K562 (cell line): ENCODE measurements at regions not wholly inside any gene's neighbourhood (a gene's known extent, or its start where the extent isn't known, plus 50 kb on each side); places are given as distances from the start of the nearest gene placed in this dataset.

Experiments
- ATAC-seq: fragments of 200-7000 bp; cut with Tn5 transposase; 3 replicates; pipeline ENCODE4 v1.9.1; 2020; ENCODE audit warnings: moderate library complexity
- BruUV-seq: library from RNA; stranded (reverse); fragments of 400-500 nt; replicated peaks from 2 replicates; lab custom pipeline; 2021; lab: Mats Ljungman, UMichigan
- CTCF ChIA-PET: fragments of 300-600 bp; formaldehyde crosslinking; extraction: SDS; loops from one replicate; lab custom pipeline; 2021; ENCODE audit warnings: low intra/inter-chr PET ratio; lab: Yijun Ruan, JAX
- POLR2A ChIA-PET: fragments of 300-600, 350-650 bp; sonication (Branson Sonifier 250); formaldehyde crosslinking; extraction: SDS; loops from one replicate; lab custom pipeline; 2021; ENCODE audit warnings: antibody characterized with exemption, inconsistent platforms; lab: Yijun Ruan, JAX
- DNase-seq, 4 experiments: peaks; one replicate each; pipeline versions ENCODE4 v3.0.0 to v3.0.0-alpha.2; 2011 to 2018; ENCODE audit warnings: low spot score in 3 of 4, mixed read lengths in 3 of 4; ENCODE audit errors: extremely low read depth in 1 of 4
- FAIRE-seq: peaks from 2 replicates; lab custom pipeline; 2011; peaks lifted over from hg19 to GRCh38; lab: Jason Lieb, UNC
- H2AFZ ChIP-seq: 2 replicates; pipeline ENCODE4 v1.6.0; 2011; ENCODE audit warnings: low read depth, low read length, control low read depth, inconsistent platforms
- H3K27ac ChIP-seq: fragments of 200-600 bp; 3 replicates; pipeline ENCODE4 v1.8.0; 2011; ENCODE audit warnings: low read depth, mild to moderate bottlenecking, control low read depth, inconsistent platforms, low read length, moderate library complexity, mixed read lengths; ENCODE audit errors: extremely low read depth
- H3K27me3 ChIP-seq, 2 experiments: fragments of 300-600 bp in 1 of 2; 2 replicates in 1 of 2; 3 replicates in 1 of 2; pipeline versions ENCODE4 v1.6.0 to v1.8.0; 2011; ENCODE audit warnings: inconsistent platforms in 2 of 2, low read length in 2 of 2, mild to moderate bottlenecking in 1 of 2, mixed read lengths in 1 of 2, moderate library complexity in 1 of 2; ENCODE audit not compliant: control insufficient read depth in 2 of 2, insufficient read depth in 2 of 2
- H3K36me3 ChIP-seq: fragments of 300-600 bp; 3 replicates; pipeline ENCODE4 v1.8.0; 2011; ENCODE audit warnings: mild to moderate bottlenecking, low read length, inconsistent platforms; ENCODE audit not compliant: control insufficient read depth, insufficient read depth
- H3K4me1 ChIP-seq, 2 experiments: fragments of 200-600 bp in 1 of 2; replicated peaks in 1 of 2; 2 replicates in 1 of 2; 3 replicates in 1 of 2; pipeline versions ENCODE4 v1.5.1 to v1.8.0; 2011; ENCODE audit warnings: inconsistent platforms in 2 of 2, low read length in 2 of 2, mild to moderate bottlenecking in 1 of 2, mixed read lengths in 1 of 2, moderate library complexity in 1 of 2; ENCODE audit not compliant: control insufficient read depth in 2 of 2, insufficient read depth in 2 of 2
- H3K4me2 ChIP-seq: 2 replicates; pipeline ENCODE4 v1.6.1; 2011; ENCODE audit warnings: low read length, control low read depth, inconsistent platforms, mixed read lengths; ENCODE audit not compliant: insufficient read depth
- H3K4me3 ChIP-seq: fragments of 200-600 bp; sonication (generic), shearing (Covaris generic); 2 replicates; pipeline ENCODE4 v1.5.1; 2016; ENCODE audit warnings: control low read depth, inconsistent platforms
- H3K79me2 ChIP-seq: fragments of 200-600 bp; 3 replicates; pipeline ENCODE4 v1.8.0; 2011; ENCODE audit warnings: low read length, inconsistent platforms; ENCODE audit not compliant: control insufficient read depth, insufficient read depth
- H3K9ac ChIP-seq, 2 experiments: 2 replicates each; pipeline versions ENCODE4 v1.6.0 to v1.6.1; 2011; ENCODE audit warnings: low read depth in 2 of 2, low read length in 2 of 2, control low read depth in 1 of 2, inconsistent platforms in 1 of 2, mild to moderate bottlenecking in 1 of 2, mixed read lengths in 1 of 2; ENCODE audit not compliant: insufficient read depth in 1 of 2
- H3K9me1 ChIP-seq: one replicate; pipeline ENCODE4 v1.6.0; 2011; ENCODE audit warnings: inconsistent platforms, mild to moderate bottlenecking, low read length, moderate library complexity; ENCODE audit not compliant: control insufficient read depth, insufficient read depth
- H3K9me3 ChIP-seq: replicated peaks from 2 replicates; pipeline ENCODE4 v1.5.1; 2011; ENCODE audit warnings: low read depth, low read length, inconsistent platforms; ENCODE audit not compliant: control insufficient read depth, insufficient read depth
- H4K20me1 ChIP-seq: replicated peaks from 2 replicates; pipeline ENCODE4 v1.6.1; 2011; ENCODE audit warnings: low read length, inconsistent platforms, mixed read lengths; ENCODE audit not compliant: control insufficient read depth, insufficient read depth
- BACH1 ChIP-seq: fragments of 200-800 bp; sonication (Bioruptor generic); IDR thresholded peaks from 2 replicates; pipeline ENCODE4 v1.6.1; 2016; ENCODE audit warnings: missing genetic modification characterization, missing compliant biosample characterization
- BCL6 ChIP-seq: fragments of 250-450 bp; sonication (Bioruptor Pico); IDR thresholded peaks from 2 replicates; pipeline ENCODE4 v1.4.0; 2020
- CSDE1 ChIP-seq, 2 experiments: fragments of 450-650 bp; IDR thresholded peaks; 2 replicates each; pipeline ENCODE4 v1.6.1; 2016; ENCODE audit warnings: mild to moderate bottlenecking in 1 of 2
- CTBP1 ChIP-seq: fragments of 450-650 bp; IDR thresholded peaks from 2 replicates; pipeline ENCODE4 v1.6.1; 2016; ENCODE audit warnings: borderline replicate concordance
- ETV1 ChIP-seq: fragments of 450-650 bp; conservative IDR thresholded peaks from 2 replicates; pipeline ENCODE4 v1.6.1; 2016; ENCODE audit warnings: missing genetic modification characterization, control low read depth, low read depth, missing compliant biosample characterization
- KLF1 ChIP-seq: fragments of 450-650 bp; IDR thresholded peaks from 2 replicates; pipeline ENCODE4 v1.6.1; 2016; ENCODE audit warnings: missing genetic modification characterization, missing compliant biosample characterization
- MEF2D ChIP-seq: conservative IDR thresholded peaks from 2 replicates; pipeline ENCODE4 v1.6.1; 2016; ENCODE audit warnings: low read depth, missing genetic modification characterization, missing compliant biosample characterization
- MTA1 ChIP-seq: fragments of 450-650 bp; IDR thresholded peaks from 2 replicates; pipeline ENCODE4 v1.6.1; 2017; ENCODE audit warnings: borderline replicate concordance
- PHF21A ChIP-seq: fragments of 450-650 bp; IDR thresholded peaks from 2 replicates; pipeline ENCODE4 v1.6.1; 2017; ENCODE audit warnings: low read depth, borderline replicate concordance
- TFAM ChIP-seq: fragments of 250-450 bp; sonication (Bioruptor Pico); conservative IDR thresholded peaks from 2 replicates; pipeline ENCODE4 v1.5.0; 2021; ENCODE audit warnings: mild to moderate bottlenecking, moderate library complexity
- XRCC4 ChIP-seq: IDR thresholded peaks from one replicate; pipeline ENCODE4 v1.6.1; 2011; ENCODE audit not compliant: insufficient read depth, insufficient read length; ENCODE audit errors: extremely low read depth
- ZC3H4 ChIP-seq: sonication (generic); formaldehyde crosslinking; IDR thresholded peaks from 2 replicates; pipeline ENCODE4 v1.9.0; 2021; ENCODE audit warnings: missing genetic modification reagents, borderline replicate concordance
- ZNF586 ChIP-seq: fragments of 450-650 bp; formaldehyde crosslinking; conservative IDR thresholded peaks from 2 replicates; pipeline ENCODE4 v1.4.0; 2020; ENCODE audit warnings: mild to moderate bottlenecking, moderate library complexity
- WGBS: fragments of 100-300 bp; shearing (Covaris generic); methylation state at CpG from one replicate; pipeline ENCODE4 v1.1.6; 2016; ENCODE audit warnings: low coverage, mixed read lengths; ENCODE audit not compliant: insufficient coverage; ENCODE audit errors: missing lambda C conversion rate; 5-methylcytosine and 5-hydroxymethylcytosine counted together
- in situ Hi-C: fragments of 300-500 bp; cut with MboI; formaldehyde crosslinking; loops from 4 replicates; pipeline ENCODE4 v1.15.0; 2018; ENCODE audit warnings: inconsistent platforms, mixed read lengths
- intact Hi-C: fragments of 100-400 bp; cut with micrococcal nuclease; formaldehyde crosslinking; loops from 2 replicates; pipeline ENCODE4 v1.14.2; 2022

DNA sequence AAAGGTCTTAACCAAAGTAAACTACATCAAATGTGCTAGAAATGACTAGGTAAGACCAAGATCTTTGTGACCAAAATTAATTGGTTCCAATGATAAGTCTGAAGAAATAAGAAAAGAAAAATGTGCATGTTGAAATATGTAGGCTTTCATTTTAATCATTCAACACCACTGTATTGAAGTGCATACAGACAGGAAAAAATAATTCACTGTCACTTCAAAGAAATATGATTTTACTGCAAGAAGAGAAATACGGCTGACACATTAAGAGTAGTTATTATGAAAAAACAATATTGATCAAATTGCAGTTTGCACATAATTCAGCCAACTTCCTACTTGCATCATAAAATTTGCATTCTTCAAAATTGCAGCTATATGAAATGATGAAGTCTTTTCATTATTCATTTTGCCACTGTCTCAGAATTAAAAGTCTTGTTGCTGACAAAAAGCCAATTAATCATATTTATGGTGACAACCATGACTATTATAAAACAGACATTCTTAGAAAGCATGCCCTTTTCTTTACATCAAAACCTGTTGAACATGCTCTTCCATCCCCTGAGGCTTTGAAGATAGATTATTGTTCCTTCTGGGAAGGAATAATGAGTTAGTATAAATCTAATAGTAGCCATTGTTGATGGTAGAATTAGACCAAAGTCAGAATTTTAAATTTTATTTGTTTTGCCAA is 405.9 kb upstream of the MAD2L1 start:
- FAIRE-seq (no peak), ATAC-seq (no peak), DNase-seq (no peak)
- Histone ChIP-seq H3K9me1 (no peaks in the 10 kb centered on the region), H2AFZ (no peak overlapping the region), H3K27ac (no peak overlapping the region), H3K27me3 (no peaks in the 10 kb centered on the region), H3K4me2 (no peak overlapping the region), H3K4me3 (no peak overlapping the region), H3K9me3 (no peaks in the 10 kb centered on the region), H3K4me1 (no peaks in the 10 kb centered on the region), H3K9ac (no peak overlapping the region), H3K79me2 (no peaks in the 10 kb centered on the region), H4K20me1 (no peaks in the 10 kb centered on the region), H3K36me3 (no peaks in the 10 kb centered on the region)
- 0% methylated on average over 1 of the region's 1 CpG for WGBS
- intact Hi-C loops (no loop called here), in situ Hi-C loops (no loop called here)
- POLR2A ChIA-PET = no interaction called here
- CTCF ChIA-PET = no interaction called here
- TF ChIP-seq PHF21A (no peak), BACH1 (tag) (no peak), CSDE1 (IDR thresholded peaks at IDR 0.05) (no peak), MEF2D (tag) (no peak), ZNF586 (CRISPR knock-in tag) (no peak), CTBP1 (no peak), TFAM (CRISPR knock-in tag) (no peak), ETV1 (tag) (no peak), ZC3H4 (CRISPR knock-in tag) (no peak), XRCC4 (no peak), MTA1 (no peak), BCL6 (CRISPR knock-in tag) (no peak), KLF1 (tag) (no peak)
- BruUV-seq = no TSS peak
